HG03521 (cell line): ENCODE measurements at regions not wholly inside any gene's neighbourhood (a gene's known extent, or its start where the extent isn't known, plus 50 kb on each side); places are given as distances from the start of the nearest gene placed in this dataset.

ENCODE experiments used
- ATAC-seq: cut with Tn5 transposase; IDR thresholded peaks from one replicate; pipeline ENCODE4 v1.9.1; 2021; ENCODE audit warnings: mild to moderate bottlenecking, moderate library complexity; ENCODE audit not compliant: unreplicated experiment

DNA sequence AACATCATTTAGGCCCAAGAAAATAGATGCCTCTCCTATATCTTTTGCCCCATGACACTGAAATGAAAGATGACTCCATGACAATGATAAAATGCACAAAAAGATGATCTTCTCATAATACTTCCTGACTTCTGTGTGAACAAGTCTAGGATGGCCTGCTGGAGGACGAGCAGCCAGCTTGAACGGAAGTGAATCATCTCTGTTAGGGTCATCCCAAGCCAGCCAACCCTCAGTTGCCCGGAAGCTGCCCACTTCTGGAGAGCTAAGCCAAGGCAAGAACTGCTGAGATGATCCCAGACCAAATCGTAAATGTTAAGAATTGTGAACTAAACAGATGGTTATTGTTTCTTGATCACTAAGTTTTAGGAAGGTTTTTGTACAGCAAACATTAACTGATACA lies 249.7 kb upstream of the HS3ST5 start:
- ATAC-seq, result no peak

GRCh38 chr6:114588726-114589125 lies 245.9 kb upstream of the HS3ST5 start:
- no peak for ATAC-seq

DNA sequence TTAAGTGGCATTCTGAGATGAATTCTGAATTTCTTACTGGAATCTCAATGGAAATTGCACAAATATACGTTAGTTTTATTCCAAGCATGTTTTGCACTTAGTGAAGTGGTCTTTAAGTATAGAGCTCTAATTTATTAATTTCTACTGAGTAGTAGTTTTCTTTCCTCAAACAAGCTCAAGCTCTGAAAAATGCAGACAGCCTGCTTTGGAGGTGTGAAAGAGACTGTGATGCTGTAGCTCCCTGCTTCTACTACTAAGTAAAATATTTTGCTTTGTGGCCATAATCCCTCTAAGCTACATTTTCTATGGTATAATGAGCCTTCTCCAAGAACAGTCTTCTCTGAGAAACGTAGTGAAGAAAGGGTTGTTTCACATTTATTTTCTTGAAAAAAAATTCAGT lies 243.5 kb upstream of the HS3ST5 start:
- ATAC-seq, result no peak

- no peak for ATAC-seq
Observed at GRCh38 chr6:114581293-114581692, 238.5 kb upstream of the HS3ST5 start.

DNA sequence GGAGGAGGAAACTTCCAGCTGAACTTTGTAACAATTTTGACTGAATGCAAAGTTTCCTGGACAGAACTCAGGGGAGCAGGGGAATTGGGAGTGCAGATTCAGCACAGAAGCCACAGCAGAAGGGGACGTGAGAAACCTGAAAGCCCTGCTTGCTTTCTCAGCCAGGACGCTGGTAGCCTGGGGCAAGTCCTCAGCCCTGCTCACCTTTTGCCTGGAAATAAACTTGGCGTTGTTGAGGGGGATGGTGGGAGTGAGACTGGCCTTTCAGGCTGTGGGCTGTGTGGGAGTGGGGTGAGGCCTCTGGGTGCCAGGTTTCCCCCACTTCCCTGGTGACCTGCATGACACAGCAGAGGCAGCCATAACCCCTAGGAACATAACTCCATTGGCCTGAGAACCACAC lies 238.1 kb upstream of the HS3ST5 start:
- no peak for ATAC-seq

DNA sequence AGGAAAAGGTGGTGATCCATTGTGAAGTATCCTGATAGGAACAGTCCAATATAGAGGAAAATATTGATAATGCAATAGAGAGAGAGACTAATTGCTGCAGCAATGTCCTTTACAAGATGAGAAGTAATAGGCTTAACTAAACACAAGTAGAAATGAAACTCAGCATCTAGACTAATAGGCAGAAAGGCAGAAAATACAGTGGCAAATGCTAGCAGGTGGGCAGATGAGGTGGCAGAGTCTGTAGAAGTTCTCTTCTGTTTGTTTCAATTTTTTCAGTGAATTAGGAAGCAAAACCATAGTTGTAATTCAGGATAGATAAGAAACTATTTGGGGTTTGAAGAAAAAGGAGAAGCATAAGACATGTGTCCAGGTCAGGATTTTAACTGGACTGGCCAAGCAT lies 236.7 kb upstream of the HS3ST5 start:
- ATAC-seq, result no peak

GRCh38 chr6:114577109-114577508 lies 234.3 kb upstream of the HS3ST5 start:
- no peak for ATAC-seq

- ATAC-seq, result no peak
Observed at GRCh38 chr6:114576330-114576729, 233.5 kb upstream of the HS3ST5 start.

GRCh38 chr6:114569669-114570068 lies 226.8 kb upstream of the HS3ST5 start:
- ATAC-seq, result no peak

DNA sequence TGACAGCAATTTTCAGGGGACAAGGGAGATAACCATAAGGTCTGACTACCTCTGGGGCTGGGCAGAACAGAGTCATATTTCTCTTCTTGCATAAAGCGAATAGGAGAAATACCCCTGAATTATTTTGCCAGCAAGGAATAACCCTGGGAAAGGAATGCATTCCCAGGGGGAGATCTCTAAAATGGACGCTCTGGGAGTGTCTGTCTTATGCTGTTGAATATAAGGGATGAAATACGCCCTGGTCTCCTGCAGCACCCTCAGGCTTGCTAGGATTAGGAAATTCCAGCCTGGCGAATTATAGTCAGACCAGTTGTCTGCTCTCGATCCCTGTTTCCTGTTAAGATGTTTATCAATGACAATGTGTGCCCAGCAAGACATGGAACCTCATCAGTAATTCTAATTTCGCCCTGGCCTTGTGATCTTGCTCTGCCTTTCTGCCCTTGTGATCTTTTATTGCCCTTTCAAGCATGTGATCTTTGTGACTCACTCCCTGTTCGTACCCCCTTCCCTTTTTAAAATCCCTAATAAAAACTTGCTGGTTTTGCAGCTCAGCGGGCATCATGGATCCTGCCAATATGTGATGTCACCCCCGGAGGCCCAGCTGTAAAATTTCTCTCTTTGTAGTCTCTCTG lies 221.6 kb upstream of the HS3ST5 start:
- ATAC-seq, result no peak

DNA sequence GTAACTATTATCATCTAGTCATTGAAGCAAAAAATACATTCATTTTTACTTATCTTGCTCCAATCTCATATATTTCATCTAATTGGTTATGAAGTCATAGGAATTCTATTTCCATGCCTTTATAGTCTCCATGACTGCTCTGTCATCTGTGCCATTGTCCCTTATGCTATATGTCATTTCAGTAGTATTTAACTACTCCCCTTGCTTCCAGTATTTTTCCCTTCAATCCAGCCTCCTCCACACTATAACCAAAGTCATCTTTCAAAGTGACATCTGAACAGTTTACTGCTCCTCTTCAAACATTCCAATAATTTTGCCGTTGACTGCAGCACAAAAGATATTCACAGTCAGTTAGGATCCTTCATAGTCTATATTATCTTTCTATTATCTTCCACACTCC lies 216.6 kb upstream of the HS3ST5 start:
- no peak for ATAC-seq

GRCh38 chr6:114558153-114558552 lies 215.3 kb upstream of the HS3ST5 start:
- ATAC-seq, result no peak

DNA sequence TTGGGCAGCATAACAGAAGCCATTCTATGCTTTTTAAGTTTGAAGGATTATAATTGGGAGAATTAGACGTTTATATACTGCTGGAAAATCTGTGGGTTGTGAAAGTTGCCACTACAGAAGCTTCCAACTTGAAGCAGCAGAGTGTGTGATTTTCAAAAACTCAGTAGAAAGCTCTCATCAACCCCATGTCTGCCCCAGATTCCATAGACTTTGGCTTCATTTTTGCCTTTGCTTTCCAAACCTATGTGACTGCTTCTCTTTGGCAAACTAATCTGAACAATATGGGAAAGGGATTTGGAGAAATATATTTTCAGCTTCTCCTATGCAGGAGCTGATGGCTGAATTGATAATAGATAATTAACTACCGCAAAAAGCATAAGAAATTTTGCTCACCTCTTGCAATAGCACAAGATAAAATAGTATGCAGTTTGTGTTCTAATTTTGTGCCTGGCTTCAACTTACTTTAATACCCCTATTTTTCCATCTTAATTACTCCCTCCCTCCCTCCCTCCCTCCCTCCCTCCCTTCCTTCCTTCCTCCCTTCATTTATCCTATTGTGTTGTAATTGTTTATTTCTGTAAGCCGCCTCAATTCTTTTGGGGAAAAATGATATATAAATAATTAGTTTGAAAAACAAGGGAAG lies 214.1 kb upstream of the HS3ST5 start:
- ATAC-seq, result no peak

DNA sequence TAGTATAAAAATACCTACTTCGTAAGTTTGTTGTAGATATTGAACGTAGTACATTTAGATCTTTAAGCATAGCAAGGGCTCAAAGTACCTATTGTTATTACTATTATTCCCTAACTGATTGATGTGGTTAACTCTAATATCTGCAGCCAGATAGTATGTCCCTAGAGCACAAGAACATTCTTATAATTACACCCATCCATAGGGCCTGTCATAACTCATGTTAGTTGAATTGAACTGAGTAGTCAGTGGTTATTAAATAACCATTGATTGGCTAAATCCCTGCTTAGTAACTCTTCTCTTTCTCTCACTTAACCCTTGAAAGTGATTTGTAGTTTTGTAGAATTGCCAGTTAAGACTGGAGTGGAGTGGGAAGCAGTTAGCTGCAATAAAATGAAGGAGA lies 207.5 kb upstream of the HS3ST5 start:
- ATAC-seq, result no peak

- no peak for ATAC-seq
Observed at GRCh38 chr6:114543696-114544095, 200.9 kb upstream of the HS3ST5 start.

GRCh38 chr6:114541794-114542193 lies 199.0 kb upstream of the HS3ST5 start:
- ATAC-seq, result no peak

DNA sequence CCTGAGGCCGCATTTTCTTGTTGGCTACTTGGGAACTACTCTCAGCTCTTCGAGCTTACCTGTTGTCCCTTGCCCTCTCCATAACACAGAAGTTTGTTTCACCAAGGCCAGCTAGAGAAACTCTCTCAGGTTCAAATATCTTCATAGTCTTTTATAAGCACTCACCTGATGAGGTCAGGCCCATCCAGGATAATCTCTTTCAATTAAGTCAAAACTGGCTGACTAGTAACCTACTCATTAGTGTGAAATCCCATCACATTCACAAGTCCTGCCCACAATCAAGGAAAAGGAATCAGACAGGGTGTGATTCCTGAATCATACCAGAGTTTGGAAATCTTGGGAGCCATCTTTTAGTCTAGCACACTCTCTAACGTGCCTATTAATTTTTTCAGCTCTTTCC lies 195.2 kb upstream of the HS3ST5 start:
- ATAC-seq, result no peak

- no peak for ATAC-seq
Observed at GRCh38 chr6:114534813-114535212, 192.0 kb upstream of the HS3ST5 start.

GRCh38 chr6:114524081-114524480 lies 181.3 kb upstream of the HS3ST5 start:
- ATAC-seq, result no peak

DNA sequence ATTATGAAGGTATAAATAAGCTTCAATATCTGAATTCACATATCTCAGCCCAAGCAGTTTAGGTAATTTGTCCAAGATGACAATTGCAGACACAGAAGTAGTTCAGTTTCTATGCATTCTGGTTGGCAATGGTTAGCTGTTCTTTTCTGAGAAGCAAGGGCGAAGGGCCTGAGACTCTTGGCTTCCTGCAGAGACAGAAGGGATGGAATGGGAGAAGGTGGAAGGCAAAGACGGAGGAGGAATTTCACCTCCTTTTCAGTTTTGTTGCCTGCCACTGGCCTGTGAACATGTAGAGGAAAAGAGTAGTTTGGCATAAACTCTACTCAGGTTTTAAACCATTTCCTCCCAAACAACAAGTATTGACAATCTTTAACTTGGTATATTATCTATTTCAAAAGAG lies 180.7 kb upstream of the HS3ST5 start:
- no peak for ATAC-seq

DNA sequence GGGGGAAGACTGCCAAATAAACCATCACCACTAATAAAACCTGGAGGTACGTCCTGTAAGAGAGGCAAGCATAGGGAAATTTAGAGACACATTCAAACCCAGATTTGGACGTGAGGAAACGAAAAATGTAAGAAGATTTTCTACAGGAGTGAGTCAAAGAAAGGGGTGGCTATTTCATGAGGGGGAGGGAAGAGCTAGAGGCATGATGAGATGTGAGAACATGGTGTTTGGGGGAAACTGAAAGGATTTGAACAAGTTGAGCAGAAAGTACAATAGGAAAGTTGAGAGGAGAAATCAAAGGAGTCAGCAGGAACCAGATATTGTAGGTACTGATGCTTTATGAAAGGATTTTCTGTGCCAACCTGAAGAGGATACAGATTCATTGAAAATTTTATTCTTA lies 179.1 kb upstream of the HS3ST5 start:
- no peak for ATAC-seq

DNA sequence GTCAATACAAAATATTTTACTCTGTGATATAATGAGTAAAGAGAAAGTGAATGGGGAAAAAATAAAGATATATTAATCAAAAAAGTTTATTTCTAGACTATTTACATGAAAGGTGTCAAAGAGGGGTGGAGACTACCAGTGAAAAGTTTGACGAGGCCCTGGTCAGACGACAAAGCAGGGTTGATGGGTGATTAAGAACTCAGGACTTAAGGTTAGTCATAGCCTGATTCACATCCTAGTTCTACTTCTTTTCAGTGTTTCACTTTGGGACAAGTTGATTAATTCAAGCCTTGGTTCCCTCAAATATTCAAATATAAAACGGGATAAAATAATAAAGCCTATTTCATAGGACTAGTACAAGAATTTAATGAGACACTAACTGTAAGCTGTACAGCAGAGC lies 178.2 kb upstream of the HS3ST5 start:
- ATAC-seq, result no peak

- ATAC-seq, result no peak
Observed at GRCh38 chr6:114514170-114514569, 171.3 kb upstream of the HS3ST5 start.
